Brain microvascular endothelial cell (primary cell): ENCODE measurements at regions not wholly inside any gene's neighbourhood (a gene's known extent, or its start where the extent isn't known, plus 50 kb on each side); places are given as distances from the start of the nearest gene placed in this dataset.

Experiments
- DNase-seq: peaks from one replicate; pipeline ENCODE4 v3.0.0-alpha.2; 2020
- H3K27ac ChIP-seq: fragments of 250-450 bp; sonication (Bioruptor Pico); 2 replicates; pipeline ENCODE4 v1.5.1; 2020; ENCODE audit warnings: mild to moderate bottlenecking, moderate library complexity
- H3K27me3 ChIP-seq: fragments of 250-450 bp; sonication (Bioruptor Pico); replicated peaks from 2 replicates; pipeline ENCODE4 v1.5.1; 2020; ENCODE audit warnings: mild to moderate bottlenecking
- H3K36me3 ChIP-seq: fragments of 250-450 bp; sonication (Bioruptor Pico); replicated peaks from 2 replicates; pipeline ENCODE4 v1.5.1; 2020; ENCODE audit warnings: mild to moderate bottlenecking
- H3K4me3 ChIP-seq: 2 replicates; pipeline ENCODE4 v1.5.1; 2011; ENCODE audit warnings: low read depth, mild to moderate bottlenecking, control low read depth, low read length, moderate library complexity
- CTCF ChIP-seq: IDR thresholded peaks from 2 replicates; pipeline ENCODE4 v1.5.1; 2011; ENCODE audit warnings: low read depth, mild to moderate bottlenecking, moderate library complexity, low read length, control low read depth, inconsistent platforms; ENCODE audit errors: missing control alignments
- in situ Hi-C: cut with HindIII; loops from 2 replicates; pipeline ENCODE4 v1.10.0; 2017; ENCODE audit warnings: low sequenced_read_pairs, low pct_ligation_motif_present

- TF ChIP-seq CTCF = no peak
- in situ Hi-C loops = no loop called here
- H3K36me3 ChIP-seq = no peaks in the 10 kb centered on the region
- DNase-seq = no peak
- no peaks in the 10 kb centered on the region for H3K27me3 ChIP-seq
- no peak overlapping the region for H3K4me3 ChIP-seq
- H3K27ac ChIP-seq = no peak overlapping the region
Observed at GRCh38 chr3:117744935-117745334, 1035.4 kb downstream of the TUSC7 start.

GRCh38 chr3:117745516-117745915, 1035.9 kb downstream of the TUSC7 start:
- no peak overlapping the region for H3K4me3 ChIP-seq
- in situ Hi-C loops = no loop called here
- no peak for TF ChIP-seq CTCF
- H3K27me3 ChIP-seq = no peaks in the 10 kb centered on the region
- no peak for DNase-seq
- H3K36me3 ChIP-seq = no peaks in the 10 kb centered on the region
- H3K27ac ChIP-seq = no peak overlapping the region

- no peak overlapping the region for H3K27ac ChIP-seq
- no peaks in the 10 kb centered on the region for H3K36me3 ChIP-seq
- no peak for DNase-seq
- H3K4me3 ChIP-seq = no peak overlapping the region
- no peak for TF ChIP-seq CTCF
- in situ Hi-C loops = no loop called here
- H3K27me3 ChIP-seq = no peaks in the 10 kb centered on the region
Observed at GRCh38 chr3:117746066-117746465, 1036.5 kb downstream of the TUSC7 start.

- no peak for TF ChIP-seq CTCF
- no peaks in the 10 kb centered on the region for H3K27me3 ChIP-seq
- no peak for DNase-seq
- no peaks in the 10 kb centered on the region for H3K36me3 ChIP-seq
- H3K27ac ChIP-seq = no peak overlapping the region
- H3K4me3 ChIP-seq = no peak overlapping the region
- in situ Hi-C loops = no loop called here
Observed at GRCh38 chr3:117748131-117748530, 1038.6 kb downstream of the TUSC7 start.

GRCh38 chr3:117750674-117751269, 1041.2 kb downstream of the TUSC7 start:
- H3K36me3 ChIP-seq = no peaks in the 10 kb centered on the region
- H3K4me3 ChIP-seq = no peak overlapping the region
- H3K27me3 ChIP-seq = no peaks in the 10 kb centered on the region
- no peak for DNase-seq
- TF ChIP-seq CTCF = no peak
- no peak overlapping the region for H3K27ac ChIP-seq
- in situ Hi-C loops = no loop called here

- Histone ChIP-seq H3K27me3 (no peaks in the 10 kb centered on the region), H3K27ac (no peak overlapping the region), H3K4me3 (no peak overlapping the region), H3K36me3 (no peaks in the 10 kb centered on the region)
- no peak for TF ChIP-seq CTCF
- in situ Hi-C loops = no loop called here
- no peak for DNase-seq
Observed at GRCh38 chr3:117751651-117752050, 1042.1 kb downstream of the TUSC7 start.
